GM19240 (cell line): ENCODE measurements at regions not wholly inside any gene's neighbourhood (a gene's known extent, or its start where the extent isn't known, plus 50 kb on each side); places are given as distances from the start of the nearest gene placed in this dataset.
A peak's percentile ranks its signal among the peaks of the same experiment; 100 is the strongest.
"Not testable (repeated sequence)": the region's sequence is repeated elsewhere in the genome, so short reads cannot be mapped to it uniquely, and the experiment has no call there.

Source experiments
- DNase-seq: peaks from one replicate; pipeline ENCODE4 v3.0.0; 2011; ENCODE audit warnings: low spot score; ENCODE audit not compliant: insufficient read length

DNA sequence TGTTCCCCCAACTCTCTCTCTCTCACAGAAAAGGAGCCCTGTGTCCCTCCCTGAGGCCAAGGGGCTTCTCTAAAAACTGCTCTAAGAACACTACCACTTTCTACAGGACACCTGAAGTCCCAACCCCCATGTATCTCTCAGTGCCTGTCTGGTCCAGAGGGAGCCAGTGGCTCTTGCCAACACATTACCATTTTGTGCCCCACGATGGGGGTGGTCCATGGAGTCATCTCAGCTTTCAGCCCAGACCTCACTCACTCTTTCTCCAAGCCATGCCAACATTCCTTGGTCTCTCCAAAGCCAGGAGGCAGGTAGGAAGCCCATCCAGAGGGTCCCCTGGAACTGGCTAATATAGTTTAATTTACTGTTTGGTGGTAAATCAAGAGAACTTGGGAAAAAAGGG lies 962.1 kb upstream of the DEFB115 start:
- DNase-seq = not testable (repeated sequence)

DNA sequence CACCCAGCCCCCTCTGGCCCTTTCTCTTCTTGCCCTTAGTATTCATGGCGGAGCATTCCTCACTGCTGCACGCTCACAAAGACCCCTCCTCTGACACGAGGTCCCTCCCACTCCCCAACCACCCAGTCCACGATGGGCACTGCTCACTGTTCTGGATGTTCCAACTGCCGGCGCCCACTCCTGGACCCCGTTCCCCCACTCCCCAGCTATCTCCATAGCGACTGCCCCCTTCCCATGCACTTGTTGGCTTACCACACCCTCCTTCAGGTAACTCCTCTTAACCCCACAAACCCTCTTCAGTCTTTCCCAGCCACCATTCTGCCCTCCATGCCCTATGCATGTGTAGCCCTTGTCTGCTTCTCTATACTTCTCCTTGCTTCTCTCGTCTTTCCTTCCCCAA lies 961.5 kb upstream of the DEFB115 start:
- not testable (repeated sequence) for DNase-seq

DNA sequence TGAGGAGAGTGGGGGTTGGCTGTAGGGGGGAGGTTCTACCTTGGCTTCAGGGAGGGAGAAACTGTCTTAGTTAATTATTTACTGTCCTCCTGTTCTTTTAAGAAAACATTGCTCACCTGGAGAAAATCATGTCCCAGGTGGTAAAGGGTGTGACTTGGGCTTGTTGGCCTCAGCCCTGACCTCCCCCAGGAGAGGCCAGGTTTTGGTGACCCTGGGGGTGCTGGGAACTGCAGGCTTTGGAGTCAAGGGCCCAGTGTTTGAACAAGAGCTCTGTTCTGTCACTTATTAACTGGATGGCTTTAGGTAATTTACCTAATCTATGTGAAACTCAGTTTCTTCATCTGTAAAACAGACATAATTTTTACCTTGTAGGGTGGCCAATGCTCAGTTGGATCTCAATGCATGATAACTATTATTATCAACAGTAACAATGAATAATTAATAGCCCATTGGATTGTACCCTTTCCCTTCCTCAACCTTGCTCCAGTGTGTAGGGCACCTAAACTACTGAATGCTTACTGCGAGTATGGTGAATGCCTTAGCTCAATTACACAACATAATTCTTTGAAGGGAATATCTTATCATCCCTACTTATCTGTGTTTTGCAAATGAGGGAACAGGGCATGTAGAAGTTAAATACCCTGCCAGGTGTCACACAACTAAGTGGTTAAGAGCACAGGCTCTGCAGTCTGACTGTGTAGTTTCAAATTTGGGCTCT lies 959.4 kb upstream of the DEFB115 start:
- DNase-seq = not testable (repeated sequence)

DNA sequence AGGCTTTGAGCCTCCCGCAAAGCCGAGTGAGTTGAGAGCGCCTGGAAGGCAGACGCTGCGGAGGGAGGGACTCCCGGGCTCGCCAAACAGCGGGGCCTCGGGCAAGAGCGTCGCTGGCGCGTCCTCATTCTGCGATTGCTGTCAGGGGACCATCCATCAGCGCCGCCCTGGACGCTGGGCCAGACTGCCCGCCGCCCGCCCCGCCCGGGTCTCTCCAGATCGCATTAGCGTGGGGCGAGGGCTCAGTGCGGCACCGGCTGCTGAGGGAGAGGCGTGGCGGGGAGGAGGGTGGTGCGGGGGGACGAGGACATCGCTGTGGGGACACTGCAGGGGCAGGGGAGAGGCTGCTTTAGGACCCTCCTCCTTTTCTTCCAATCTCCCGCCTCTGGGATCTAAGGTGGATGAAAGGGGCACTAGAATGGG lies 957.2 kb upstream of the DEFB115 start:
- DNase-seq = not testable (repeated sequence)

DNA sequence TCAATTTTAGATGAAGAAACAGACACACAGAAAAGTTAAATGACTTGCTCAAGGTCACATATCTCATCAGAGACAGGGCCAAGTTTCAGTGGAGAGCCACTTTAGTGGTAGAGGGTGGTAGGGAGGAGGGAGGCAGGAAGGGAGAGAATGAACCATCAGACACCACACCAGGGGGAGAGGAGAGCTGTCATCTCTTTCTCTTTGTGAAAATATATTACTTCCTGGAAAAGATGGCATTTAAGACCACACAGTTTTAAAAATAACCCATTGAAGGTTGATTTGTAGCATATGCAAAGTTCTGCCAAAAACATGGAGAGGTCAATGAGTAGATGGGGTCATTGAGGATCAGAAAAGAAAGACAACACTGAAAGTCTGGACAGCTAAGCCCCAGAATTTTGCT lies 954.7 kb upstream of the DEFB115 start:
- not testable (repeated sequence) for DNase-seq

DNA sequence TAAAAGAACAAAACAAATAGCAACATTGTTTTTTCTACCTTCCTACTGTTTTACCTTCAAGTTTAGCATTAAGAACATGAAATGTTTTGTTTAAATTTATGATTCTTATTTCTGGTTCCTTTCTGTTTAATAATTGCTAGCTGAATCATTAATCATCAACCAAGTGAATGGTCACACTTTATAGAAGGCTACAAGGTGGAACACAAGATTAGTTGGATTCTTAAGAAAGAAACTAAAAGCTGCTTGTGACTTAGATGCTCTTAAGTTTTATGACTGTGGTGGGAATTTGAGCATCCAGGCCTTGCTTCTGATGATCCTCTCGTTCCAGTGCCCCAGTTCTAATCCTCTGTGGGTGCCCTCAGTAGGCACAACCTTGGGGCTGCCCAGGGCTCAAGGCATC lies 947.5 kb upstream of the DEFB115 start:
- DNase-seq = not testable (repeated sequence)

DNA sequence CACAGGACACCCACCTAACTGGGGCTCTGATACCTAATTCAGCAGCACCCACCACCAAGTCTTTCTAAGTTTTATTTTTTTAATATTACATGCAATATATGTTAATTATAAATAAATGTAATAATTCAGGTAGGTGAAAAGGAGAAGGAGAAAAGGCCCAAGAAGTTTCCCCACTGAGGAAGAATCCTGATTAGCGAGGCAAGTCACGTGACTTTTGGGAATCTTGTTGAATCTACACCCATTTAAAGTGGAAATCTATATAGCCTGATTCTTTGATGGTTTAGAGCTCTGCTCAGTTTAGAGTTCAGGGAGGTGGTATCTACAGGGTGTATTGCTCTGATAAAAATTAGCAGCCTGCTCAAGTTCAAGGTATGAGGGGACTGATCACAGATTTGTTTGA lies 947.1 kb upstream of the DEFB115 start:
- DNase-seq = not testable (repeated sequence)

DNA sequence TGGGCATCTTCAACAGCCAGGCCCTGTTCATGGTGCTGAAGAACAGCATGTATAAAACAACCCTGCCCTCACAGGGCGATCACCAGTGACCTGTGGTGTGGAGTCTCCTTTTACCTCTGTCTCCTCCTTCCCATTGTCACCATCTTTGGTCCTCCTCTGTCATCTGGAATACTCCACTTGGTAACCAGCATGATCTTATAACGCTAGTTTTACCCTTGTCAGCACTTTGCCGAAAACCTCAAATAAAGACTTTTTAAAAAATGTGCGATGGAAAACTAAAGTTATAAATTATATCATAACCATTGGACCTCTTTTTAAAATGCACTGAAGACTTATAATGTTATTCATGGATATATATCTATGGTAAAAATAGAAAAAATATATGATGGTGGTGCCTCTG lies 945.2 kb upstream of the DEFB115 start:
- DNase-seq = not testable (repeated sequence)

- DNase-seq = not testable (repeated sequence)
Measured at GRCh38 chr20:30313660-30314059, 943.8 kb upstream of the DEFB115 start.

- DNase-seq = not testable (repeated sequence)
Measured at GRCh38 chr20:30316063-30316462, 941.4 kb upstream of the DEFB115 start.

- DNase-seq = not testable (repeated sequence)
Measured at GRCh38 chr20:30316532-30317299, 940.7 kb upstream of the DEFB115 start.

DNA sequence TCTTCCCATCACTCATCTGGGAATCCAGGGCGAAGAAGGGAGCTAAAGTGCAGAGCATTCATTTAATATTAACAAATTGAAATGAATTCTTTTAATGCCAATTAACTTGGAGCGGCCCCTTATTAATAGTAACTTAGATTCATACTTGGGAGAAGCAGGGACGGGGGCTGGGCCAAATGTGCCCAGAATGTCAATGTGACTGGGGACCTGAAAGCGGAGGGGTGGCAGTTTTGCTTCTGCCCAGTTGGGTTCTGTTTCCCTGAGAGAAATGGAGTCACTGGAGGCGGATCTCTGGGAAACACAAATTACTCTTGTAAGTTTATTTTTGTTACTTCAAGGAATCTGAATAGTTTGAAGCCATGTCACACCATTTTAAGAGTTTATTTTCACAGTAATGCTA lies 923.7 kb upstream of the DEFB115 start:
- not testable (repeated sequence) for DNase-seq

DNA sequence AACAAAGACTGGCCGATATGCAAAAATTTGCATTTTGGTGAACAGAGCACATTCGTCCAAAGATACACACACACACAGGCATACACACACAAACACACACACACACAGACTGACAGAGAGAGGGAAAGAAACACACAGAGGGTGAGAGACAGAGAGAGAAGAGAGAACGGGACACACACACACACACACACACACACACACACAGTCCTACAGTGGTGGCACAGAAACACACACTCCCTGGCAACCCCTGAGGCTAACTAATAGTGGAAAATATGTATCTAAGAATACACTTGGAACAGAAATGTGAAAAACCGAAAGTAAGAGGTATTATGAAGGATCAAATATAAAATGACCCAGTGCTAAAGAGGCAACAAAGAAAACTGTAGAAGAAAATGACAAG lies 919.9 kb upstream of the DEFB115 start:
- not testable (repeated sequence) for DNase-seq

- not testable (repeated sequence) for DNase-seq
Measured at GRCh38 chr20:30348932-30349331, 908.5 kb upstream of the DEFB115 start.

DNA sequence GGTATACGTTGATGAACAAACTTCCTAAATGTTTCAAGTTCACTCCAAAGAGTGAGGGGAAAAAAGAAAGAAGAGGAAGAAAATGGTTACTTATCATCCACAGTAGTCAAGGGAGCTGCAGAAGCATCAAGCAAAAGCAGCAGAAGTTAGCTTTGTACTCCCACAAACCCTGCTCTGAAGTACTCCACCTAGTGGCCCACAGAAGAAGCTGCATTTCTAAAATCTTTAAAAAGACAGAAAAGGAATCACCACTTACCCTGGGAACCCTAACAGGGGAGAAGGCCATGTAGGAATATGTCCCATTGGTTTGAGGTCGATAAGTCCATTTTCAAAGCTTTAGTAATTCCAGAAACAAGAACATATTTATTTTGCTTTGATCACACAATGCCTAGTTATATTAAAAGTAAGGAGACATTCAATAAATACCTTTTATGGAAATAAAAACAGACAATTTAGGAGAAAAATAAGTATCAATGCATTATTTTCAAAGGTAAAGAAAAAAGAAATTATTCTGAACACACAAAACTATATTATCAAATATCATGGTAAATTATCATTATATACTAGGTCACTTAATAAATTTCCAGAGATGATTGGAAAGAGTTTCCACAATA lies 900.5 kb upstream of the DEFB115 start:
- not testable (repeated sequence) for DNase-seq

- DNase-seq = not testable (repeated sequence)
Measured at GRCh38 chr20:30361756-30362155, 895.7 kb upstream of the DEFB115 start.

- not testable (repeated sequence) for DNase-seq
Measured at GRCh38 chr20:30376430-30376766, 881.1 kb upstream of the DEFB115 start.

DNA sequence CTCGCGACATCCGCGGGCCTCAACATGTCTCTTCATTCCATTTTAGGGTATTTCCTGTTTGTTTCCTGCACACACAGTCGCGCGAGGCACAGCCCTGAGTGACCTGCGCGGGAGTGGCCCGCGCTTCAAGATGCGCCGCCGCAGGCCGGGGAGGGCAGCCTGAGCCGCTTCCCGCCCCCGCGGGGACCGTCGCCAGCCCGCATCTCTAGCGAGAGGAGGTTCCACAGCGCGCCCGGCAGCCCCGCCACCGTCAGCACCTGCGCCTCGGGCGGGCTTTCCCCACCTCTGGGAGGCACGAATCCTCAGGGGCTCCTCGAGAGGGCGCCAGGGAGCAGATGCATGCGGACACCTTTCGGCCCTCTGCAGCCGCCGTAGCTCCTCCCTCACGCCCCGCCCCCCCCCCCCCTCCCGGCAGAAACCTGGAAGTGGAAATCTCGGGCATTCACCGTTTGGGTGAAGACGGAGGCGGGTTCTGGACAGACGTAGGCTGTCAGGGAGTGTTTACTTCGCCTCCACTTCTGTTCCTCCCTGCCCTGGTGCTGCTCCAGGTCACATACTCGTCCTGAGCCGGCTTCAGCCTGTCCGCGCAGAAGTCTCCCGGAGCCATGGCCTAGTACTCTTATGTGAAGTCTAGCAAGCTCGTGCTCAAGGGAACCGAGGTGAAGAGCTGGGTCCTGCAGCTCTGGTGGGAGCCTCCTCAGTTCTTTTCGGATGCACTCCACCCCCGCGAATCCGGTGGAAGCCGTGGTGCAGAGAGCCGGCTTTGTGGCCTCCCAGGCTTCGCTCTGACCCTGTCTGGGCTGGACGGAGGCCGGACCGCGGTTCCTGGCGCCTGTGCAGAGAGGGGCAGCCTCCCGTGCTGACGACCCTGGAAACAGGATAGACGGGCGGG lies 880.5 kb upstream of the DEFB115 start:
- DNase-seq = peak; percentile 0

DNA sequence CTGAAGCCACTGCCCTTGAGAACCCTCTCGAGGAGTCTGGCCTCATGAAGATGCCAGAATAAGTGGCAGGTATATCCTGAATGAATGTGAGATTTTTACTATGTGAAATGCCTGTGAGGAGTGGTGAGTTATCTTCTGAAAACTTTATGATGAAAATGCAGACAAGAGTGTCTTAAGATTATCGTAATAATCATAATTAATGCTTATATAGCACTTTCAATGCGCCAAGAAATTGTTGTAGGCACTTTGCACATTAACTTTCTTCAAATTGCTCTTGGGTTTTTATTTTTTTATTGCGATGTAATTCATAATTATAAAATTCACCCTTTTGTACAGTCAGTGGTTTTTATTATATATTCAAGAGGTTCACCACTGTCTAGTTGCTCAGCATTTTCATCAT lies 879.1 kb upstream of the DEFB115 start:
- DNase-seq = not testable (repeated sequence)

GRCh38 chr20:30378721-30379120 lies 878.7 kb upstream of the DEFB115 start:
- not testable (repeated sequence) for DNase-seq

DNA sequence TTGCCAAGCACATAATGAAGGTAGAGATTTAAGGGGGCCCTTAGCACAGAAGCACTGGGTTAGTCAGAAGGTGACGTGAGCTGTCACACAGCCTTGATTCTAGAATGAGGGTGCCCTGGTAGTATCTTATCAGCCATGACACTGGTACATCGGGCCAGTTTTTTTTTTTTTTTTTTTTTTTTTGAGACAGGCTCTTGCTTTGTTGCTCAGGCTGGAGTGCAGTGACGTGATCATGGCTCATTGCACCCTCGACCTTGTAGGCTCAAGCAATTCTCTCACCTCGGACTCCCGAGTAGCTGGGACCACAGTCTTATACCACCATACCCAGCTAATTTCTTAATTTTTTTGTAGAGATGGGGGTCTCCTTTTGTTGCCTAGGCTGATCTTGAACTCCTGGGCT lies 872.6 kb upstream of the DEFB115 start:
- not testable (repeated sequence) for DNase-seq
